Neuronal stem cell (in vitro differentiated cells): ENCODE measurements at regions not wholly inside any gene's neighbourhood (a gene's known extent, or its start where the extent isn't known, plus 50 kb on each side); places are given as distances from the start of the nearest gene placed in this dataset.
A peak's percentile ranks its signal among the peaks of the same experiment; 100 is the strongest.

Source experiments
- DNase-seq: peaks from one replicate; pipeline ENCODE4 v3.0.0-alpha.2; 2013; ENCODE audit warnings: low spot score
- H2AFZ ChIP-seq: one replicate; pipeline ENCODE4 v1.6.1; 2013; ENCODE audit warnings: mild to moderate bottlenecking, low read length, inconsistent platforms
- H2AK5ac ChIP-seq: 2 replicates; pipeline ENCODE4 v1.6.1; 2013; ENCODE audit warnings: low read depth, mild to moderate bottlenecking, inconsistent platforms, low read length, moderate library complexity, mixed read lengths
- H2BK120ac ChIP-seq: 2 replicates; pipeline ENCODE4 v1.6.1; 2013; ENCODE audit warnings: low read depth, mild to moderate bottlenecking, inconsistent platforms, low read length, moderate library complexity, mixed read lengths
- H2BK12ac ChIP-seq: one replicate; pipeline ENCODE4 v1.6.1; 2013; ENCODE audit warnings: low read length, inconsistent platforms
- H2BK15ac ChIP-seq: 2 replicates; pipeline ENCODE4 v1.6.1; 2013; ENCODE audit warnings: mild to moderate bottlenecking, low read length, inconsistent platforms, mixed read lengths
- H2BK5ac ChIP-seq: one replicate; pipeline ENCODE4 v1.6.1; 2013; ENCODE audit warnings: inconsistent platforms, mild to moderate bottlenecking, low read length, moderate library complexity
- H3K14ac ChIP-seq: one replicate; pipeline ENCODE4 v1.6.1; 2013; ENCODE audit warnings: low read length, inconsistent platforms
- H3K18ac ChIP-seq: 2 replicates; pipeline ENCODE4 v1.6.1; 2013; ENCODE audit warnings: low read length, inconsistent platforms
- H3K23ac ChIP-seq: 2 replicates; pipeline ENCODE4 v1.6.1; 2013; ENCODE audit warnings: low read depth, mild to moderate bottlenecking, mixed read lengths, low read length, inconsistent platforms; ENCODE audit not compliant: poor library complexity
- H3K27ac ChIP-seq: replicated peaks from 3 replicates; pipeline ENCODE4 v1.5.1; 2013; ENCODE audit warnings: low read length, inconsistent platforms
- H3K27me3 ChIP-seq, 3 experiments: 2 replicates each; pipeline ENCODE4 v1.6.1; 2013; ENCODE audit warnings: low read length in 3 of 3, mild to moderate bottlenecking in 2 of 3, inconsistent platforms in 1 of 3, low read depth in 1 of 3, mixed read lengths in 1 of 3, moderate library complexity in 1 of 3; ENCODE audit not compliant: control insufficient read depth in 3 of 3, insufficient read depth in 3 of 3
- H3K36me3 ChIP-seq, 2 donors: replicated peaks in 1 of 2; 2 replicates each; pipeline ENCODE4 v1.6.1; 2013; ENCODE audit warnings: low read length in 2 of 2; ENCODE audit not compliant: control insufficient read depth in 2 of 2, insufficient read depth in 2 of 2
- H3K4ac ChIP-seq: 2 replicates; pipeline ENCODE4 v1.6.1; 2013; ENCODE audit warnings: inconsistent platforms, mild to moderate bottlenecking, low read length, moderate library complexity
- H3K4me1 ChIP-seq, 2 donors: 1 replicate in 1 of 2; 2 replicates in 1 of 2; pipeline ENCODE4 v1.6.1; 2013; ENCODE audit warnings: low read length in 2 of 2, low read depth in 1 of 2; ENCODE audit not compliant: control insufficient read depth in 2 of 2, insufficient read depth in 1 of 2
- H3K4me2 ChIP-seq: one replicate; pipeline ENCODE4 v1.6.1; 2013; ENCODE audit warnings: mild to moderate bottlenecking, low read length, inconsistent platforms; ENCODE audit not compliant: insufficient read depth, poor library complexity, severe bottlenecking
- H3K4me3 ChIP-seq, 2 donors: 2 replicates each; pipeline ENCODE4 v1.5.1; 2013; ENCODE audit warnings: low read length in 2 of 2, mild to moderate bottlenecking in 2 of 2, inconsistent platforms in 1 of 2, moderate library complexity in 1 of 2
- H3K79me1 ChIP-seq: one replicate; pipeline ENCODE4 v1.6.1; 2013; ENCODE audit warnings: low read depth, mild to moderate bottlenecking, inconsistent platforms, low read length, moderate library complexity
- H3K9ac ChIP-seq: one replicate; pipeline ENCODE4 v1.6.1; 2013; ENCODE audit warnings: mild to moderate bottlenecking, low read depth, low read length, inconsistent platforms; ENCODE audit not compliant: poor library complexity
- H3K9me3 ChIP-seq, 2 donors: replicated peaks in 1 of 2; 2 replicates each; pipeline versions ENCODE3 to v1.6.1; 2013; ENCODE audit warnings: low read length in 2 of 2, mild to moderate bottlenecking in 2 of 2, inconsistent platforms in 1 of 2, low read depth in 1 of 2, mixed read lengths in 1 of 2, moderate library complexity in 1 of 2; ENCODE audit not compliant: control insufficient read depth in 2 of 2, insufficient read depth in 1 of 2
- H4K8ac ChIP-seq: one replicate; pipeline ENCODE4 v1.6.1; 2013; ENCODE audit warnings: low read depth, mild to moderate bottlenecking, inconsistent platforms, low read length, moderate library complexity
- H4K91ac ChIP-seq: one replicate; pipeline ENCODE4 v1.6.1; 2013; ENCODE audit warnings: low read length, low read depth, mild to moderate bottlenecking, inconsistent platforms; ENCODE audit not compliant: poor library complexity
- WGBS, 2 donors: extraction: QIAGEN DNeasy Blood & Tissue Kit; methylation state at CpG; one replicate each; pipeline ENCODE4 v1.1.7; 2013; ENCODE audit warnings: missing lambda C conversion rate in 2 of 2, mixed read lengths in 1 of 2; ENCODE audit not compliant: insufficient read length in 2 of 2, insufficient replicate concordance in 1 of 2; ENCODE audit errors: extremely low coverage in 2 of 2; 5-methylcytosine and 5-hydroxymethylcytosine counted together

GRCh38 chr22:22351366-22351765 is 106.8 kb downstream of the VPREB1 start:
- no peak for DNase-seq
- Histone ChIP-seq H2BK15ac (no peak overlapping the region), H3K14ac (no peak overlapping the region), H3K79me1 (no peaks in the 10 kb centered on the region), H3K27me3 (peaks cover 0 to 55% (median 18%) of the 10 kb centered on the region in 3 experiments), H2AK5ac (no peak overlapping the region), H3K4me3 (no peak overlapping the region), H2AFZ (no peak overlapping the region), H3K18ac (no peak overlapping the region), H2BK5ac (no peak overlapping the region), H2BK120ac (no peak overlapping the region), H2BK12ac (no peak overlapping the region), H3K23ac (no peak overlapping the region), H4K91ac (no peak overlapping the region), H3K4me1 (peaks cover 4 to 12% of the 10 kb centered on the region in 2 donors), H3K4ac (no peak overlapping the region), H3K27ac (no peak overlapping the region), H3K9me3 (no peaks in the 10 kb centered on the region), H4K8ac (no peak overlapping the region), H3K36me3 (no peaks in the 10 kb centered on the region), H3K4me2 (no peak overlapping the region), H3K9ac (no peak overlapping the region)
- no CpG with 5 or more reads among the region's 3 CpGs for WGBS, 2 donors

GRCh38 chr22:22352371-22352999 is 107.9 kb downstream of the VPREB1 start:
- Histone ChIP-seq H3K4me3 (no peak overlapping the region), H3K14ac (no peak overlapping the region), H3K27ac (no peak overlapping the region), H2BK15ac (no peak overlapping the region), H3K4me1 (peaks cover 6 to 12% of the 10 kb centered on the region in 2 donors), H3K23ac (no peak overlapping the region), H2AFZ (no peak overlapping the region), H4K8ac (no peak overlapping the region), H3K36me3 (no peaks in the 10 kb centered on the region), H3K27me3 (peaks cover 0 to 55% (median 23%) of the 10 kb centered on the region in 3 experiments), H3K4me2 (no peak overlapping the region), H3K4ac (no peak overlapping the region), H2BK12ac (no peak overlapping the region), H2AK5ac (no peak overlapping the region), H3K9me3 (no peaks in the 10 kb centered on the region), H4K91ac (no peak overlapping the region), H2BK120ac (no peak overlapping the region), H3K18ac (peak overlapping the region; percentile 27), H3K9ac (no peak overlapping the region), H3K79me1 (no peaks in the 10 kb centered on the region), H2BK5ac (no peak overlapping the region)
- no peak for DNase-seq
- no CpG with 5 or more reads among the region's 5 CpGs for WGBS, 2 donors

GRCh38 chr22:22355096-22355834 is 110.7 kb downstream of the VPREB1 start:
- no peak overlapping the region for H3K4ac ChIP-seq
- no peak overlapping the region for H2BK15ac ChIP-seq
- no peak overlapping the region for H3K4me3 ChIP-seq
- no peaks in the 10 kb centered on the region for H3K36me3 ChIP-seq
- WGBS, 2 donors, result no CpG with 5 or more reads among the region's 9 CpGs
- H3K9ac ChIP-seq, result no peak overlapping the region
- no peak overlapping the region for H4K91ac ChIP-seq
- no peak overlapping the region for H2BK120ac ChIP-seq
- no peak overlapping the region for H2BK12ac ChIP-seq
- no peak overlapping the region for H3K18ac ChIP-seq
- no peak overlapping the region for H3K23ac ChIP-seq
- H2AFZ ChIP-seq, result no peak overlapping the region
- DNase-seq, result no peak
- H3K9me3 ChIP-seq, result no peaks in the 10 kb centered on the region
- H2BK5ac ChIP-seq, result no peak overlapping the region
- no peak overlapping the region for H3K27ac ChIP-seq
- no peak overlapping the region for H3K4me2 ChIP-seq
- H3K4me1 ChIP-seq, result peaks cover 0 to 1% of the 10 kb centered on the region in 2 donors
- H4K8ac ChIP-seq, result no peak overlapping the region
- peaks cover 0 to 43% (median 24%) of the 10 kb centered on the region in 3 experiments for H3K27me3 ChIP-seq
- H3K79me1 ChIP-seq, result no peaks in the 10 kb centered on the region
- no peak overlapping the region for H3K14ac ChIP-seq
- H2AK5ac ChIP-seq, result no peak overlapping the region
